ENCODE measurements at regions not wholly inside any gene's neighbourhood (a gene's known extent, or its start where the extent isn't known, plus 50 kb on each side); places are given as distances from the start of the nearest gene placed in this dataset.

DNA sequence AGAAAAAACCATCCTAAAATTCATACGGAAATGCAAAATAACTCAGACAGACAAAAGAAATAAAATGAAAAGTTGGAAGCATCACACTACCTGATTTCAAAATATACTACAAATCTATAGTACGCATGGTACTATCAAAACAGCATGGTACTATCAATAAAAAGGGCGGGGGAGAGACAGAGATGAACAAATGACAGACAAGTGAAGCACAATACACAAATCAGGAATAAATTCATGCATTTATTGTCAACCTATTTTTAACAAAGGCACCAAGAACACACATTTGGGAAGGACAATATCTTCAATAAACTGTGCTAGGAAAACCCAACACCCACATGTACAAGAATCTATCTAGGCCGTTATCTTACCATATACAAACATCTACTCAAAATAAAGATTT is 207.4 kb upstream of the WSB1 start:
- TF ChIP-seq CTCF (IDR thresholded peaks at IDR 0.05) (no peak), POLR2A (IDR thresholded peaks at IDR 0.05) (no peak)
